Posterior vena cava (tissue), 2 donors: ENCODE measurements at regions not wholly inside any gene's neighbourhood (a gene's known extent, or its start where the extent isn't known, plus 50 kb on each side); places are given as distances from the start of the nearest gene placed in this dataset.
"Not testable (repeated sequence)": the region's sequence is repeated elsewhere in the genome, so short reads cannot be mapped to it uniquely, and the experiment has no call there.

Experiments used
- DNase-seq: peaks from one replicate; pipeline ENCODE4 v3.0.0-alpha.2; 2020; ENCODE audit warnings: low spot score
- intact Hi-C, 2 donors: fragments of 100-400 bp; cut with DNase I; formaldehyde crosslinking; loops; one replicate each; pipeline versions ENCODE4 v1.14.1 to v1.14.2; 2022 to 2023
- donor health status: DM: yes; HTN: yes; CAD: no.
- donor health status: DM: yes; HTN: yes; CAD: no.

- intact Hi-C loops: no loop called here
- DNase-seq: no peak
These were observed 139.8 kb upstream of the FOXG1 start for GRCh38 chr14:28626780-28627179.

GRCh38 chr14:28629328-28630004, 137.1 kb upstream of the FOXG1 start:
- intact Hi-C loops: no loop called here
- DNase-seq: no peak

GRCh38 chr14:28630100-28630499, 136.5 kb upstream of the FOXG1 start:
- intact Hi-C loops: no loop called here
- no peak for DNase-seq

- intact Hi-C loops: no loop called here
- DNase-seq: no peak
These were observed 131.2 kb upstream of the FOXG1 start for GRCh38 chr14:28635387-28635786.

- intact Hi-C loops: not testable (repeated sequence)
These were observed 130.8 kb upstream of the FOXG1 start for GRCh38 chr14:28635816-28636215.

GRCh38 chr14:28641189-28641588, 125.4 kb upstream of the FOXG1 start:
- intact Hi-C loops, DNase-seq: not testable (repeated sequence)

More at GRCh38 chr14:28635816-28636215, 130.8 kb upstream of the FOXG1 start:
- not testable (repeated sequence) for DNase-seq

- intact Hi-C loops: no loop called here
- no peak for DNase-seq
These were observed 115.4 kb upstream of the FOXG1 start for GRCh38 chr14:28651148-28651547.

GRCh38 chr14:28652782-28653181, 113.8 kb upstream of the FOXG1 start:
- intact Hi-C loops: no loop called here
- no peak for DNase-seq

- DNase-seq: no peak
- intact Hi-C loops: no loop called here
These were observed 113.1 kb upstream of the FOXG1 start for GRCh38 chr14:28653521-28653920.

GRCh38 chr14:28656704-28657255, 109.8 kb upstream of the FOXG1 start:
- DNase-seq: no peak
- intact Hi-C loops: no loop called here

- no peak for DNase-seq
- intact Hi-C loops: no loop called here
These were observed 105.3 kb upstream of the FOXG1 start for GRCh38 chr14:28661171-28661772.

GRCh38 chr14:28666961-28667360, 99.6 kb upstream of the FOXG1 start:
- intact Hi-C loops: no loop called here
- no peak for DNase-seq

GRCh38 chr14:28671425-28671824, 95.2 kb upstream of the FOXG1 start:
- intact Hi-C loops: no loop called here

GRCh38 chr14:28673056-28673455, 93.5 kb upstream of the FOXG1 start:
- DNase-seq: no peak
- intact Hi-C loops: no loop called here

More at GRCh38 chr14:28671425-28671824, 95.2 kb upstream of the FOXG1 start:
- DNase-seq: no peak

- DNase-seq: no peak
- intact Hi-C loops: no loop called here
These were observed 90.1 kb upstream of the FOXG1 start for GRCh38 chr14:28676479-28676878.

- no peak for DNase-seq
- intact Hi-C loops: no loop called here
These were observed 89.2 kb upstream of the FOXG1 start for GRCh38 chr14:28677381-28677780.

GRCh38 chr14:28678887-28679286, 87.7 kb upstream of the FOXG1 start:
- intact Hi-C loops: no loop called here
- no peak for DNase-seq

GRCh38 chr14:28681681-28682080, 84.9 kb upstream of the FOXG1 start:
- intact Hi-C loops: loop anchor here in 1 of 2 donors (2.0 kb wide), 1 partner anchor 71 kb away; no protein-coding TSS in a partner anchor
- no peak for DNase-seq

GRCh38 chr14:28690029-28690692, 76.4 kb upstream of the FOXG1 start:
- DNase-seq: no peak
- intact Hi-C loops: no loop called here

- intact Hi-C loops: no loop called here
- no peak for DNase-seq
These were observed 71.5 kb upstream of the FOXG1 start for GRCh38 chr14:28695109-28695508.
